ENCODE measurements at regions not wholly inside any gene's neighbourhood (a gene's known extent, or its start where the extent isn't known, plus 50 kb on each side); places are given as distances from the start of the nearest gene placed in this dataset.
"Not testable (repeated sequence)": the region's sequence is repeated elsewhere in the genome, so short reads cannot be mapped to it uniquely, and the experiment has no call there.

DNA sequence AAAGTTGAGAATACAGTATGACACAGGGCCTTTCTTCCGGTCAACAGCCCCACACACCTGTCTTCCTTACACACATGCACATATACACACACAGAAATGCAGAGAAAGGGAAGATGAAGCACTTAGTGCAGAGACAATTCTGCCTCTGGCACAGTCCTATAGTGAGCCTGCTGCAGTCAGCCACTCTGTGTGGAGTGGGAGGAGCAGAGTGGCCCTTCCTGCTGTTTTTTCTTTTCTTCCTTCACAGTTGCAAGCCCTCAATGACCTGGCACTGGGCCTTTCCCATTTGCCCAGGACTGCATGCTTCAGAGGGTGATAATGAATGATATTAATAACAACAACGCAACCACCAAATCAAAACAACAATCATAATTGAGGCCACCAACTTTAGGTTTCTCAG, 527.0 kb upstream of the B3GAT1 start:
- Histone ChIP-seq H4K20me1 (ENCODE audit: insufficient read depth, low read depth, low read length) (no peaks in the 10 kb centered on the region), H3K4me1 (ENCODE audit: low read length) (peaks cover 18% of the 10 kb centered on the region), H3K4me3 (ENCODE audit: low read length) (no peak overlapping the region), H3K9me2 (replicated peaks; ENCODE audit: insufficient read depth, low read length) (no peaks in the 10 kb centered on the region), H3K27me3 (ENCODE audit: low read length) (no peaks in the 10 kb centered on the region), H3K4me2 (ENCODE audit: low read depth, low read length, poor library complexity, severe bottlenecking) (no peak overlapping the region), H3K27ac (ENCODE audit: low read length) (no peak overlapping the region), H3K79me2 (ENCODE audit: low read length) (no peaks in the 10 kb centered on the region), H2AFZ (ENCODE audit: low read length) (no peak overlapping the region), H3K9me3 (ENCODE audit: low read length) (no peaks in the 10 kb centered on the region), H3K9ac (ENCODE audit: low read length) (no peak overlapping the region), H3K36me3 (ENCODE audit: insufficient read depth, low read length) (no peaks in the 10 kb centered on the region)
- no peak for DNase-seq

DNA sequence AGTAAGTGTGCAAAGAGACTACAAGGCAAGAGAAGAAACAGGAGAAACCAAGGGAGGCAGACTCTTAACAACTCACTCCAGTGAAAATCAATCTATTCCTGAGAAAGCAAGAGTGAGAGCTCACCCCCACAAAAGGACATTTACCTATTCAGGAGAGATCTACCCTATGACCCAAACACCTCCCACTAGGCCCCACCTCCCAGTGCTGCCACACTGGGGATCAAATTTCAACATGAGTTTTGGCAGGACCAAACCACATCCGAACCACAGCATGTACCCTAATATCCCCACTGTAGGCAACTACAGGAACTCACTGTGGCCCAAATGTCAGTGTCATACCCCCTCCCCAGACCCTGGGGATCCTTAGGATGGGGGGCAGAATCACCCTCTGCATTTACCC, 526.2 kb upstream of the B3GAT1 start:
- H3K27ac ChIP-seq (ENCODE audit: low read length): no peak overlapping the region
- no peaks in the 10 kb centered on the region for H3K36me3 ChIP-seq (ENCODE audit: insufficient read depth, low read length)
- H3K79me2 ChIP-seq (ENCODE audit: low read length): no peaks in the 10 kb centered on the region
- H3K9me3 ChIP-seq (ENCODE audit: low read length): no peaks in the 10 kb centered on the region
- no peaks in the 10 kb centered on the region for H3K9me2 ChIP-seq (replicated peaks; ENCODE audit: insufficient read depth, low read length)
- DNase-seq: peak; percentile 51
- no peak overlapping the region for H2AFZ ChIP-seq (ENCODE audit: low read length)
- no peaks in the 10 kb centered on the region for H4K20me1 ChIP-seq (ENCODE audit: insufficient read depth, low read depth, low read length)
- no peak overlapping the region for H3K9ac ChIP-seq (ENCODE audit: low read length)
- H3K4me2 ChIP-seq (ENCODE audit: low read depth, low read length, poor library complexity, severe bottlenecking): no peak overlapping the region
- H3K4me3 ChIP-seq (ENCODE audit: low read length): no peak overlapping the region
- peaks cover 18% of the 10 kb centered on the region for H3K4me1 ChIP-seq (ENCODE audit: low read length)
- H3K27me3 ChIP-seq (ENCODE audit: low read length): no peaks in the 10 kb centered on the region

DNA sequence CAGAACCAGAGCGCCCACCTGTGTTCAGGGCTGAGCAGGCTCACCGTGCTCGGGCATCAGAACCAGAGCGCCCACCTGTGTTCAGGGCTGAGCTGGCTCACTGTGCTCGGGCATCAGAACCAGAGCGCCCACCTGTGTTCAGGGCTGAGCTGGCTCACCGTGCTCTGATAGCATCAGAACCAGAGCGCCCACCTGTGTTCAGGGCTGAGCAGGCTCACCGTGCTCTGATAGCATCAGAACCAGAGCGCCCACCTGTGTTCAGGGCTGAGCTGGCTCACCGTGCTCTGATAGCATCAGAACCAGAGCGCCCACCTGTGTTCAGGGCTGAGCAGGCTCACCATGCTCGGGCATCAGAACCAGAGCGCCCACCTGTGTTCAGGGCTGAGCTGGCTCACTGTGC, 525.2 kb upstream of the B3GAT1 start:
- not testable (repeated sequence) for H3K9me2 ChIP-seq (replicated peaks; ENCODE audit: insufficient read depth, low read length); H3K27me3 ChIP-seq (ENCODE audit: low read length); H3K4me3 ChIP-seq (ENCODE audit: low read length); H3K36me3 ChIP-seq (ENCODE audit: insufficient read depth, low read length); H4K20me1 ChIP-seq (ENCODE audit: insufficient read depth, low read depth, low read length); H3K9ac ChIP-seq (ENCODE audit: low read length); H3K79me2 ChIP-seq (ENCODE audit: low read length); H3K27ac ChIP-seq (ENCODE audit: low read length); H2AFZ ChIP-seq (ENCODE audit: low read length); H3K4me2 ChIP-seq (ENCODE audit: low read depth, low read length, poor library complexity, severe bottlenecking); DNase-seq; H3K9me3 ChIP-seq (ENCODE audit: low read length)
- H3K4me1 ChIP-seq (ENCODE audit: low read length): peaks cover 18% of the 10 kb centered on the region

DNA sequence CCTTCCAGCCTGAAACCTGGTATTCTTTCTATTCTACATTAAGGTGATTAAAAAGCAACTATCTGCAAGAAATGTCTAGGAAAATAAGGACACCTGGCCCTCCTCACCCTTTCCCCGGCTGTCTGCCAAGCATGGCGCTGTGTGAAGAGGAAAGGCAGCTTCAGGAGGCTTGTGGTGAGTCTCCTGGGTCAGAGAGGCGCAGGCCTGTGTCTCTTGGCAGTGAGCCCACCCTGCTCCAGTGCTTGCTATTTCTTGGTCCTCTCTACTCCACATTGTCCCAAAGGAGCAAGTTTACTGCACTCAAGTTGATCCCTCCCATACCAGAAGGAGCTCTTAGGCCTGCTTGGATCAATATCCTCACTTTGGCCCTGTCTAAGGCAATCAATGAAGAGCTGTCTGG, 520.7 kb upstream of the B3GAT1 start:
- no peaks in the 10 kb centered on the region for H3K9me2 ChIP-seq (replicated peaks; ENCODE audit: insufficient read depth, low read length)
- no peaks in the 10 kb centered on the region for H3K27me3 ChIP-seq (ENCODE audit: low read length)
- no peaks in the 10 kb centered on the region for H4K20me1 ChIP-seq (ENCODE audit: insufficient read depth, low read depth, low read length)
- no peak for DNase-seq
- no peak overlapping the region for H2AFZ ChIP-seq (ENCODE audit: low read length)
- no peak overlapping the region for H3K4me2 ChIP-seq (ENCODE audit: low read depth, low read length, poor library complexity, severe bottlenecking)
- H3K4me3 ChIP-seq (ENCODE audit: low read length): no peak overlapping the region
- peaks cover 3% of the 10 kb centered on the region for H3K4me1 ChIP-seq (ENCODE audit: low read length)
- no peak overlapping the region for H3K27ac ChIP-seq (ENCODE audit: low read length)
- no peak overlapping the region for H3K9ac ChIP-seq (ENCODE audit: low read length)
- no peaks in the 10 kb centered on the region for H3K9me3 ChIP-seq (ENCODE audit: low read length)
- no peaks in the 10 kb centered on the region for H3K36me3 ChIP-seq (ENCODE audit: insufficient read depth, low read length)
- H3K79me2 ChIP-seq (ENCODE audit: low read length): no peaks in the 10 kb centered on the region

DNA sequence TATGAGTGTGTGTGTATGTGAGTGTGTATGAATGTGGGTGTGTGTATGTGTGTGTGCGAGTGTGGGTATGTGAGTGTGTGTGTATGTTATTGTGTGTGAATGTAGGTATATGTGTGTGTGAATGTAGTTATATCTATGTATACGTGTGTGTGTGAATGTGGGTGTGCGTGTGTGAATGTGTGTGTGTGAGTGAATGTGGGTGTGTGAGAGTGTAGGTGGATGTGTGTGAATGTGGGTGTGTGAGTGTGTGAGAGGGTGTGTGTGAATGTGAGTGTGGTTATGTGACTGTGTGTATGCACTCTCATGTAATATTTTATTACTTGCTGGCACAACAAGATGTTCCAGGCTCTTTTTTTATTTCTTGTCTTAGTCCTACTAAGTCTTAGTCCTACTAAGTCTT, 513.4 kb upstream of the B3GAT1 start:
- H2AFZ ChIP-seq (ENCODE audit: low read length): no peak overlapping the region
- no peaks in the 10 kb centered on the region for H3K79me2 ChIP-seq (ENCODE audit: low read length)
- no peak overlapping the region for H3K4me3 ChIP-seq (ENCODE audit: low read length)
- no peaks in the 10 kb centered on the region for H4K20me1 ChIP-seq (ENCODE audit: insufficient read depth, low read depth, low read length)
- H3K27ac ChIP-seq (ENCODE audit: low read length): no peak overlapping the region
- H3K9me3 ChIP-seq (ENCODE audit: low read length): no peaks in the 10 kb centered on the region
- peak; percentile 20 for DNase-seq
- H3K9me2 ChIP-seq (replicated peaks; ENCODE audit: insufficient read depth, low read length): no peaks in the 10 kb centered on the region
- no peaks in the 10 kb centered on the region for H3K4me1 ChIP-seq (ENCODE audit: low read length)
- H3K27me3 ChIP-seq (ENCODE audit: low read length): no peaks in the 10 kb centered on the region
- H3K4me2 ChIP-seq (ENCODE audit: low read depth, low read length, poor library complexity, severe bottlenecking): no peak overlapping the region
- no peaks in the 10 kb centered on the region for H3K36me3 ChIP-seq (ENCODE audit: insufficient read depth, low read length)
- no peak overlapping the region for H3K9ac ChIP-seq (ENCODE audit: low read length)

DNA sequence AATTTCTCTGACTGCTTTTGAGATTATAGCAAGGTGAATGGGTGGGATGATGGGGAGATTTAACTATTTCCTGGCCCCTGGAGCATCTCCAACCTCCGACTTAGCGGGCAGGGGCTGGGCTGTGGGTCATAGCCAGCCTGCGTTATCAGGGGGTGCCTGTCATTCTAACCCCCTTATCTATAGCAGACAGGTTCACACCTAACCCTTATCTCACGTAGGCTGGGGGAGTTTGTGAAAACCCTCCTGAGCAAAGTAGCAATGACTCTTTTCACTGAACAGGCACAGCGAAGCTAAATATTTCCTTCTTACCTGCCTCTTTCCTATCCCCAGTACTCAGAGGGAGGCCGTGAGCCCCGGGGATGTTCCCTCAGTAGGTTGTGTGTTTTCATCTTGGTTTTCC, 511.4 kb upstream of the B3GAT1 start:
- Histone ChIP-seq H3K79me2 (ENCODE audit: low read length) (no peaks in the 10 kb centered on the region), H3K27ac (ENCODE audit: low read length) (no peak overlapping the region), H3K36me3 (ENCODE audit: insufficient read depth, low read length) (no peaks in the 10 kb centered on the region), H3K9me3 (ENCODE audit: low read length) (no peaks in the 10 kb centered on the region), H3K27me3 (ENCODE audit: low read length) (no peaks in the 10 kb centered on the region), H3K9me2 (replicated peaks; ENCODE audit: insufficient read depth, low read length) (no peaks in the 10 kb centered on the region), H3K4me1 (ENCODE audit: low read length) (no peaks in the 10 kb centered on the region), H3K9ac (ENCODE audit: low read length) (no peak overlapping the region), H4K20me1 (ENCODE audit: insufficient read depth, low read depth, low read length) (no peaks in the 10 kb centered on the region), H3K4me2 (ENCODE audit: low read depth, low read length, poor library complexity, severe bottlenecking) (no peak overlapping the region), H3K4me3 (ENCODE audit: low read length) (no peak overlapping the region), H2AFZ (ENCODE audit: low read length) (no peak overlapping the region)
- no peak for DNase-seq

DNA sequence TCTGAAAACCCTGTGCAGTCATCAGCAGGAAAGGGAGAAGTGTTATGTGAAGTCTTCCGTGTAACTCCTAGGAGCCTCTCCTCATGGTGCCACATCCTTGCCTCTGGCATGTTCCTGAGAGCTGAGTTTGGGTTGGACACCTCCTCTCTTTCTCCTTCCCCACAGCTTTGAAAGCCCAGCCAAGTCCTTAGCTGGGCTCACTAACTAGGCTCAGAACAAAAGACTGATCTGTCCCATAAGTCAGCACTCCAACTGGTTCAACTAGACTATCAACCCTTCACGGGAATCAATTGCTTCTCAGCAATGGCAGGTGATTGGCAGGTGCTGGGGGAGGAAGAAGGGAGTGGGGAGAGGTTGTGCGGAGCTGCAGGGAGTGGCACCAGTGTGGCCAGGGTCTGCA, 509.9 kb upstream of the B3GAT1 start:
- Histone ChIP-seq H3K36me3 (ENCODE audit: insufficient read depth, low read length) (no peaks in the 10 kb centered on the region), H3K79me2 (ENCODE audit: low read length) (no peaks in the 10 kb centered on the region), H4K20me1 (ENCODE audit: insufficient read depth, low read depth, low read length) (no peaks in the 10 kb centered on the region), H3K4me1 (ENCODE audit: low read length) (no peaks in the 10 kb centered on the region), H3K27me3 (ENCODE audit: low read length) (no peaks in the 10 kb centered on the region), H2AFZ (ENCODE audit: low read length) (no peak overlapping the region), H3K27ac (ENCODE audit: low read length) (no peak overlapping the region), H3K9ac (ENCODE audit: low read length) (no peak overlapping the region), H3K4me3 (ENCODE audit: low read length) (no peak overlapping the region), H3K4me2 (ENCODE audit: low read depth, low read length, poor library complexity, severe bottlenecking) (no peak overlapping the region), H3K9me3 (ENCODE audit: low read length) (no peaks in the 10 kb centered on the region), H3K9me2 (replicated peaks; ENCODE audit: insufficient read depth, low read length) (no peaks in the 10 kb centered on the region)
- no peak for DNase-seq

DNA sequence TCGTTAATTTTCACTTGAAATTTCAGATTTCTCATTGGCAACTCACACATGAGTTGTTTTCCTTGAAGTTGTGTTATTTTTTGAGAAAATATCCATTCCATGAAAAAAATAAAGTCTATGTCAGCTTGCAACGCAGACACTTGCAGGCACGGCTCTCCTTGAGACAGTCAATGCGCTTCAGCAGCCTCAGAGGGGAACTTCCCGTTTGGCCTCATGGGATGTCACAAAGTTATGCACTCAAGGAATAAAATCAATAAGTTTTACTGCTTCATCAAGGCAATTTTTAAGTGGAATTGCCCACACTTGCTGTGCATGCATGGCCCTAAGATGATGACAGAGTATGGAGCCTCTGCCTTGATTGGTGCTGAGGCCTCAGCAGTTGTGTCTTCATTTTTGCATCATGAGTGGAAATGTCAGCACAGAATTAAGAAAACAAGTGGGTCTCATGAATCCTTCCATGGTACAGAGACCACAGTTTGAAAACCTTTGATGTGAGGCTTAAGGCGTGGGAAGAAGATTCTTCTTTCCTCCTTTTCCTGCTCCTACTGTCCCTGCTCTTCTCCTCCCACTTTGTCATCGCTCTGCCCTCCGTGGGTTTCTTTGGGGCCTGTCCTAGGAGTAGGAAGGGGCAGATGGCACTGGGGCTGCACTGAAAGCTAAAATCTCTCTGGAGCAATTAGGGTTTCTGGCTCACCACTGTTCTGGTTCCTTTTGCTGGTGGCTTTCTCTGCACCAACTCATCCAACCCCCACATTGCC, 509.0 kb upstream of the B3GAT1 start:
- DNase-seq: no peak
- Histone ChIP-seq H3K27me3 (ENCODE audit: low read length) (no peaks in the 10 kb centered on the region), H3K4me2 (ENCODE audit: low read depth, low read length, poor library complexity, severe bottlenecking) (no peak overlapping the region), H3K9ac (ENCODE audit: low read length) (no peak overlapping the region), H3K36me3 (ENCODE audit: insufficient read depth, low read length) (no peaks in the 10 kb centered on the region), H3K27ac (ENCODE audit: low read length) (no peak overlapping the region), H4K20me1 (ENCODE audit: insufficient read depth, low read depth, low read length) (no peaks in the 10 kb centered on the region), H3K9me3 (ENCODE audit: low read length) (no peaks in the 10 kb centered on the region), H3K9me2 (replicated peaks; ENCODE audit: insufficient read depth, low read length) (no peaks in the 10 kb centered on the region), H2AFZ (ENCODE audit: low read length) (no peak overlapping the region), H3K4me3 (ENCODE audit: low read length) (no peak overlapping the region), H3K79me2 (ENCODE audit: low read length) (no peaks in the 10 kb centered on the region), H3K4me1 (ENCODE audit: low read length) (no peaks in the 10 kb centered on the region)

Measured in Karpas-422 (cell line).